Panc1 (cell line): ENCODE measurements at regions not wholly inside any gene's neighbourhood (a gene's known extent, or its start where the extent isn't known, plus 50 kb on each side); places are given as distances from the start of the nearest gene placed in this dataset.

ENCODE experiments used
- ATAC-seq: fragments of 200-7000 bp; cut with Tn5 transposase; 2 replicates; pipeline ENCODE4 v1.9.1; 2020; ENCODE audit warnings: mild to moderate bottlenecking, moderate library complexity
- BruUV-seq: library from RNA; stranded (reverse); fragments of 400-500 nt; replicated peaks from 2 replicates; lab custom pipeline; 2021; lab: Mats Ljungman, UMichigan
- CTCF ChIA-PET: fragments of 300-600 bp; sonication (Branson Sonifier 250); formaldehyde crosslinking; loops from one replicate; lab custom pipeline; 2022; ENCODE audit warnings: antibody characterized with exemption; lab: Charles Lee
- POLR2A ChIA-PET: fragments of 300-600 bp; sonication (Branson Sonifier 250); formaldehyde crosslinking; loops from one replicate; lab custom pipeline; 2022; ENCODE audit warnings: antibody characterized with exemption; lab: Charles Lee
- DNase-seq: peaks from one replicate; pipeline ENCODE4 v3.0.0-alpha.2; 2010; ENCODE audit warnings: low read depth, low spot score
- H3K27ac ChIP-seq: 2 replicates; pipeline ENCODE4 v1.5.1; 2011; ENCODE audit warnings: mild to moderate bottlenecking, low read length, inconsistent platforms
- H3K27me3 ChIP-seq: fragments of 200-500 bp; sonication (Bioruptor generic); 2 replicates; pipeline ENCODE4 v1.6.0; 2014; ENCODE audit warnings: low read length, inconsistent platforms; ENCODE audit not compliant: control insufficient read depth, insufficient read depth
- H3K36me3 ChIP-seq: fragments of 200-500 bp; sonication (Bioruptor generic); 2 replicates; pipeline ENCODE4 v1.5.1; 2014; ENCODE audit warnings: inconsistent platforms, mild to moderate bottlenecking, low read length, moderate library complexity; ENCODE audit not compliant: control insufficient read depth, insufficient read depth
- H3K4me1 ChIP-seq: 2 replicates; pipeline ENCODE4 v1.5.1; 2011; ENCODE audit warnings: inconsistent platforms, mild to moderate bottlenecking, low read length, moderate library complexity; ENCODE audit not compliant: control insufficient read depth, insufficient read depth
- H3K4me3 ChIP-seq, 2 experiments: 2 replicates each; pipeline ENCODE4 v1.5.1; 2011 to 2012; ENCODE audit warnings: low read depth in 2 of 2, low read length in 2 of 2, mild to moderate bottlenecking in 2 of 2, inconsistent platforms in 1 of 2, moderate library complexity in 1 of 2
- H3K9me3 ChIP-seq: fragments of 200-500 bp; sonication (Bioruptor generic); 2 replicates; pipeline ENCODE4 v1.5.1; 2014; ENCODE audit warnings: low read depth, mild to moderate bottlenecking, inconsistent platforms, low read length, moderate library complexity; ENCODE audit not compliant: control insufficient read depth, insufficient read depth
- CTCF ChIP-seq: fragments of 450-650 bp; IDR thresholded peaks from 2 replicates; pipeline ENCODE4 v1.5.1; 2017; ENCODE audit warnings: mild to moderate bottlenecking
- POLR2AphosphoS5 ChIP-seq: IDR thresholded peaks from 2 replicates; pipeline ENCODE4 v1.6.1; 2012; ENCODE audit warnings: mild to moderate bottlenecking, low read depth, low read length, moderate library complexity
- REST ChIP-seq, 2 experiments: IDR thresholded peaks; 2 replicates each; pipeline ENCODE4 v1.6.1; 2011 to 2012; ENCODE audit warnings: low read depth in 2 of 2, control low read depth in 1 of 2, low read length in 1 of 2, mild to moderate bottlenecking in 1 of 2, moderate library complexity in 1 of 2; ENCODE audit not compliant: insufficient read depth in 1 of 2
- SIN3A ChIP-seq: IDR thresholded peaks from 2 replicates; pipeline ENCODE4 v1.6.1; 2012; ENCODE audit warnings: low read depth, mild to moderate bottlenecking, low read length, moderate library complexity, borderline replicate concordance; ENCODE audit not compliant: insufficient read depth
- TCF7L2 ChIP-seq: IDR thresholded peaks from 2 replicates; pipeline ENCODE4 v1.6.1; 2011; ENCODE audit warnings: mild to moderate bottlenecking, low read depth, low read length, inconsistent platforms
- in situ Hi-C: cut with HindIII; loops from 2 replicates; pipeline ENCODE4 v1.10.0; 2016; ENCODE audit warnings: low sequenced_read_pairs, low pct_unique_long_range_greater_than_20kb
- intact Hi-C: fragments of 100-400 bp; cut with micrococcal nuclease; formaldehyde crosslinking; loops from one replicate; pipeline ENCODE4 v1.10.0; 2022; ENCODE audit not compliant: unreplicated experiment

- no peaks in the 10 kb centered on the region for H3K4me1 ChIP-seq
- POLR2A ChIA-PET: no interaction called here
- H3K9me3 ChIP-seq: no peaks in the 10 kb centered on the region
- intact Hi-C loops (no loop called here), in situ Hi-C loops (no loop called here)
- no peak for ATAC-seq
- no peaks in the 10 kb centered on the region for H3K27me3 ChIP-seq
- no peak for DNase-seq
- no peak for TF ChIP-seq TCF7L2
- no peak for TF ChIP-seq REST (IDR thresholded peaks at IDR 0.05; ENCODE audit: insufficient read depth in 1 of 2, low read depth in 2 of 2, low read length in 1 of 2)
- CTCF ChIA-PET: no interaction called here
- H3K27ac ChIP-seq: no peak overlapping the region
- no peak overlapping the region for H3K4me3 ChIP-seq
- no peaks in the 10 kb centered on the region for H3K36me3 ChIP-seq
- no TSS peak for BruUV-seq
Observed at GRCh38 chrX:39950018-39950688, 147.6 kb downstream of the BCOR start.

DNA sequence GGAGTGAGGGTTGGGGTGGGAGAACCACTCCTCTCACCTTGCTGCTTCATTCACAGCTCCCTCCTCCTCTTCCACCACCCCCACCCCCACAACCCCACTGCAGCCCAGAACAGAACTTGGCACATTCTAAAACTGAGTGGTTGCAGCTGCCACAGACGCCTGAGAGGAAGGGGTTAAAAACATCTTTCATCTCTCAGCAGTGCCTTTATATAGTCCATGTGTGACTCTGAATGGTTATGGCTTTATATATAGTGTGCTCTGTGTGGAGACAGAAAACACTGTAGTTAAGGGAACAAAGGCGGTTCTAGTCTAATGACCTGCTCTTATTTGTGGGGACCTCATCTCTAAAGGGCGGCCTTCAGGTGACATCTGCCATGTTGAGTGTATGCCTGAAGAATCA lies 144.8 kb downstream of the BCOR start:
- H3K27me3 ChIP-seq: no peaks in the 10 kb centered on the region
- ChIA-PET POLR2A (no interaction called here), CTCF (no interaction called here)
- in situ Hi-C loops: no loop called here
- BruUV-seq: no TSS peak
- H3K9me3 ChIP-seq: no peaks in the 10 kb centered on the region
- no peaks in the 10 kb centered on the region for H3K4me1 ChIP-seq
- DNase-seq (no peak), ATAC-seq (no peak)
- no peak overlapping the region for H3K4me3 ChIP-seq
- no peaks in the 10 kb centered on the region for H3K36me3 ChIP-seq
- H3K27ac ChIP-seq: no peak overlapping the region
- intact Hi-C loops: no loop called here
- TF ChIP-seq TCF7L2: no peak
- no peak for TF ChIP-seq CTCF
- no peak for TF ChIP-seq POLR2AphosphoS5
- TF ChIP-seq REST (IDR thresholded peaks at IDR 0.05; ENCODE audit: insufficient read depth in 1 of 2, low read depth in 2 of 2, low read length in 1 of 2): no peak
- no peak for TF ChIP-seq SIN3A
